ENCODE measurements at regions not wholly inside any gene's neighbourhood (a gene's known extent, or its start where the extent isn't known, plus 50 kb on each side); places are given as distances from the start of the nearest gene placed in this dataset.
"Not testable (repeated sequence)": the region's sequence is repeated elsewhere in the genome, so short reads cannot be mapped to it uniquely, and the experiment has no call there.

- no peak for DNase-seq
These were observed 1150.6 kb downstream of the FAT4 start for GRCh38 chr4:126465341-126465740.

GRCh38 chr4:126466848-126467247, 1152.1 kb downstream of the FAT4 start:
- DNase-seq = no peak

GRCh38 chr4:126468144-126468543, 1153.4 kb downstream of the FAT4 start:
- DNase-seq = no peak

GRCh38 chr4:126470862-126471261, 1156.1 kb downstream of the FAT4 start:
- DNase-seq = no peak

GRCh38 chr4:126475730-126476129, 1157.0 kb upstream of the INTU start:
- no peak for DNase-seq

- DNase-seq = no peak
These were observed 1153.0 kb upstream of the INTU start for GRCh38 chr4:126479709-126480108.

- DNase-seq = no peak
These were observed 1150.4 kb upstream of the INTU start for GRCh38 chr4:126482311-126482710.

- DNase-seq = no peak
These were observed 1146.4 kb upstream of the INTU start for GRCh38 chr4:126486377-126486776.

GRCh38 chr4:126489826-126490463, 1142.8 kb upstream of the INTU start:
- no peak for DNase-seq

GRCh38 chr4:126495163-126495752, 1137.5 kb upstream of the INTU start:
- DNase-seq = no peak

- DNase-seq = no peak
These were observed 1119.8 kb upstream of the INTU start for GRCh38 chr4:126512979-126513378.

- no peak for DNase-seq
These were observed 1119.2 kb upstream of the INTU start for GRCh38 chr4:126513596-126513995.

- DNase-seq = no peak
These were observed 1112.0 kb upstream of the INTU start for GRCh38 chr4:126520731-126521130.

GRCh38 chr4:126525400-126525799, 1107.4 kb upstream of the INTU start:
- DNase-seq = not testable (repeated sequence)

GRCh38 chr4:126526335-126526734, 1106.4 kb upstream of the INTU start:
- DNase-seq = no peak

- no peak for DNase-seq
These were observed 1102.8 kb upstream of the INTU start for GRCh38 chr4:126529997-126530396.

- DNase-seq = no peak
These were observed 1101.7 kb upstream of the INTU start for GRCh38 chr4:126530996-126531585.

- no peak for DNase-seq
These were observed 1100.2 kb upstream of the INTU start for GRCh38 chr4:126532527-126532926.

GRCh38 chr4:126533146-126533805, 1099.5 kb upstream of the INTU start:
- DNase-seq = no peak

- DNase-seq = no peak
These were observed 1093.0 kb upstream of the INTU start for GRCh38 chr4:126539771-126540170.

- no peak for DNase-seq
These were observed 1090.9 kb upstream of the INTU start for GRCh38 chr4:126541820-126542219.

GRCh38 chr4:126544276-126544675, 1088.5 kb upstream of the INTU start:
- no peak for DNase-seq

- DNase-seq = not testable (repeated sequence)
These were observed 1086.6 kb upstream of the INTU start for GRCh38 chr4:126546197-126546596.

- no peak for DNase-seq
These were observed 1085.4 kb upstream of the INTU start for GRCh38 chr4:126547352-126547751.

Measured in T-helper 1 cell (primary cell).